ENCODE measurements at regions not wholly inside any gene's neighbourhood (a gene's known extent, or its start where the extent isn't known, plus 50 kb on each side); places are given as distances from the start of the nearest gene placed in this dataset.
"Not testable (repeated sequence)": the region's sequence is repeated elsewhere in the genome, so short reads cannot be mapped to it uniquely, and the experiment has no call there.

DNA sequence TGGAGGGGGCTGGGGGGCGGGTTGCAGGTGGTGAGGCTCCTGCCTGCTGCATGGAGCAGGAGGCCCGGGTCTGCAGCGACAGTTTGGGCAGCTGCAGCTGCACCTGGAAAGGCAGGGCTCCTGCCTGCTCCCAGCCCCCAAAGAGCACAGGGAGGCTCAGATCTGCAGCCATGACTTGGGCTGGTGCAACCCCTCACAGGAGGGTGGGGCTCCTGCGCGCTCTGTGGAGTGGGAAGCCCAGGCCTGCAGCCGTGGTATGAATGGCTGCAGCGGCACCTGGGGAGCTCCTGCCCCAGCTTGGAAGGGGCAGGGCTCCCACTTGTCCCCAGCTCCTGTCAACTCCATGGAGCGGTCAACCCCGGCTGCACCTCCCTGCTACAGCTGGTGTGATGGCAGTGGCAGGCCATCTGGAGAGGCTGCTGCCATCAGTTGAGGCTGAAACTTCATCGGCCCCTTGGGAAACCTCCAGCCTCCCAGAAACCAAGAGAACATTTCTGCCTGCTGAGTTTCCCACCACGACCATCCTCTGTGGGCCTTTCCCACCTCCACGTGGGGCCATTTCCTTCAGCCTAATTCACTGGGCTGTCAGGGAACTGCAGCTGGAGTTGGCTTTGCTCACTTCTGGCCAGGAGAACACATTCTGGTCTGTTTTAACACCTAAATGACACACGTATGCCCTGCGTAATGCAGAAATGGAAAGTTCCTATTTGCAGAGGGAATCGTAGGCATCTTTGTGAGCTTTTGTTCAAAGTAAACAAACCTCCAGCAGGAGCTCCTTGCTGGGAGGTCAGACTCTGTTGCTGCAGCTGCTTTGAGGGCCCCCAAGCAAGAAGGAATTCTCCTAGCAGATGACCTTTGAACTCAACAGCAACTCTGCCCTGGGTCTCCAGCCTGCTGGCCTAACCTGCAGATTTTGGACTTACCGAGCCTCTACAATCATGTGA, 429.0 kb downstream of the PREX1 start:
- DNase-seq = no peak

- not testable (repeated sequence) for DNase-seq
Observed at GRCh38 chr20:48396981-48397861, 430.6 kb downstream of the PREX1 start.

DNA sequence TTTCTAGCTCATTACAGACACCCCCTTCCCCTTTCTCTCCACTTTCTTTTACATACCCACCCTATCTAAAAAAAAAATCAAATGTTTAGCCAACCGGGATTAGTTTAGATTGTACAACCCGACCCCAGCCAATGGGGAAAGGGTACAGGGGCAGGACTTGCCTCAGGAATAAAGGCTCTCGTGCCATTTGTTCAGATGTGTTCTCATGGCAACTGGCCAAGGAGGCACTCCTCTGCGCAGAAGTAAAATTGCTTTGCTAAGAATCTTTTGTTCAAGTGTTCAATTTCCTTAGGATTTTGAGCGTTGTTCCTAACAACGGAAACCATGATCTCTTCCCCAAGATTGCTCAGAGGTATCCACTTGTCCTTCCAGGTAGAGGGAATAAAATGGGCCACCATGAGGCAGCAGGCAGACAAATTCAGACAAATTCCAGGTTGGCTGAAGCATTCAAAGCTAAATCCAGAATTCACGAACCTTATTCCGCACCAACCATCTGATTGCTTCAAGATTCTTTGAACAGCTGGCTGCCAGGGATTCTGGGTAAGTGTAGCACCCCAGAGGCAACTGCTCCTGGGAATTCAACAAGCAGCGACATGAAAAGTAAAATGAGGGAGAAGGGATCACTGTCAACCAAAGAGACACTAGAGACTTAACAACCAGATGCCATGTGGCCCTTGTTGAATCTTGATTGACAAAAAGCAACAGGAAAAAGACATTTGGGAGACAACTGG, 431.8 kb downstream of the PREX1 start:
- DNase-seq = no peak

DNA sequence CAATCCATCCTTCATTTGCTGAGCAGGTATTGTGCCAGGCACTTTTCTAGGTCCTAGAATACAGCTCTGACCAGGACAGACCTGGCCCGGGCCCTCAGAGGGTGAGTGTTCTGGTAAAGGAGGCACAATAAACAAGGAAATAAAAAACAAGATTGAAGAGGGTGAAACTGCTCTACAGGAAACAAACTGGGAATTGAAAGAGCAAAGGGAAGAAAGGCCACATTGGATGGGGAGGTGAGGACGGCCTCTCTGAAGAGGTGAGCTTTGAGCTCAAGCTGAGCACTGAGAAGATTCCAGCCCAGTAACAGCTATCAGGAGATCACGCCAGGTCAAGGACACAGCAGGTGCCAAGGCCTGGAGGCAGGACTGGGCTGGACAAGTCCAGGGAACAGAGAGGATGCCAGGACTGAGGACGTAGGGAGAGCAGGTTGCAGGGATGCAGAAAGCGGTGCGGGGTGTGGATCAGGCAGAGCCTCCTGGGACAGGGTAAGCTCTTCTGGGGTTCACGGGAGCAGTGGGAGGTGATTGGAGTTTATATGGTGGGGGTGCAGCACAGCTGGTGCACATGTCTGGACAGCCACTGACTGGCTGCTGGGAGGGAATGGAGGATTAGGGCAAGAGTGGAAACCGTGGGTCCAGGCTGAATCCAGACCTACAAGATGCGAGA, 433.3 kb downstream of the PREX1 start:
- DNase-seq = no peak

GRCh38 chr20:48393737-48394314, 434.0 kb downstream of the PREX1 start:
- no peak for DNase-seq

- DNase-seq = no peak
Observed at GRCh38 chr20:48393311-48393685, 434.5 kb downstream of the PREX1 start.

- no peak for DNase-seq
Observed at GRCh38 chr20:48392407-48393310, 435.1 kb downstream of the PREX1 start.

DNA sequence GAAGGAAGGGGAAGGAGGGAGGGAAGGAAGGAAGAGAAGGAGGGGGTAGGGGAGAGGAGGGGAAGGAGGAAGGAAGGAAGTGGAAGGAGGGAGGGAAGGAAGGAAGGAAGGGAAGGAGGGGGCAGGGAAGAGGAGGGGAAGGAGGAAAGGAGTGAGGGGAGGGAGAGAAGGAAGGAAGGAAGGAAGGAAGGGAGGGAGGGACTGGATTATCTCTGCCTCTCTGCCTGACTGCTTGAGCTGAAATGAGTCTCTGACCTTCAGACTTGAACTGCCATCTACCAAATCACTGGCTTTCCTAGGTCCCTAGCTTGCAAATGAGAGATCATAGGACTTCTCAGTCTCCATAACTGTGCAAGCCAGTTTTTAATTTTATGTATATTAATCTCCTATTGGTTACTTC, 436.8 kb downstream of the PREX1 start:
- no peak for DNase-seq

- DNase-seq = no peak
Observed at GRCh38 chr20:48387675-48388074, 440.1 kb downstream of the PREX1 start.

GRCh38 chr20:48385527-48385926, 442.3 kb downstream of the PREX1 start:
- no peak for DNase-seq

- DNase-seq = no peak
Observed at GRCh38 chr20:48385114-48385513, 442.7 kb downstream of the PREX1 start.

GRCh38 chr20:48384147-48384818, 443.5 kb downstream of the PREX1 start:
- no peak for DNase-seq

DNA sequence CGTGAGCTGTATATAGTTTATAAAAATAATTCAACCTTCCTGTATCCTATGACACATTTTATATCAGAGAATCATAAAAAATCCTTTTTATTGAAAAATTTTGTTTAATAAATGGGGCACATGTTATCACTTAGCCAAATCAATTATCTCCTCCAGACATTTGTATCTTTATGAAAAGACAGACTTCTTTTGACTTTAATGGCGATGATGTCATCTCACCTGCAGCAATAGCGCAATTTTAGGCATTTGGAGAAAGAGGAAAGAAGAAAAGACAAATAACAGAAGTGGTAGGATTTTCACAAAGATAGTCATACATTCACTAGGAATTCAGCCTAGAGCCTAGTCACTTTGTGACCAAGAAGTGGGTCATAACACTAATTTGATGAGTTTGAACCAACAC, 444.5 kb downstream of the PREX1 start:
- no peak for DNase-seq

DNA sequence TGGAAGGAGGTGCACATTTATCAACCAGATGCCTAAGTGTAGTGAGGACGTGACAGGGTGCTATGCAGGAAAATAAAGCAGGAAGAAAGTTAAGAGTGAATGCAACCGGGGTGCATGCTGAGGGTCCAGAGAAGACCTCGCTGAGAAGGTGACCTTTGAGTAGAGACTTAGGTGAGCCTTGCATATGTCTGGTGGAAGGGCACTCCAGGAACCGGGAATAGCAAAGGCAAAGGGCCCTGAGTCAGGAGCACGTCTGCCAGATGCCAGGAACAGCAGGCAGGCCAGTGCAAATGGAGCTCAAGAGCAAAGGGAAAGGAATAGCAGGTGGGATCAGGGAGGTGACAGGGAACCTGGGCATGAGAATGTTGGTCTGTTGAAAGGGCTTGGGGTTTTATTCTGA, 445.5 kb downstream of the PREX1 start:
- DNase-seq = no peak

- DNase-seq = no peak
Observed at GRCh38 chr20:48381353-48382120, 446.3 kb downstream of the PREX1 start.

DNA sequence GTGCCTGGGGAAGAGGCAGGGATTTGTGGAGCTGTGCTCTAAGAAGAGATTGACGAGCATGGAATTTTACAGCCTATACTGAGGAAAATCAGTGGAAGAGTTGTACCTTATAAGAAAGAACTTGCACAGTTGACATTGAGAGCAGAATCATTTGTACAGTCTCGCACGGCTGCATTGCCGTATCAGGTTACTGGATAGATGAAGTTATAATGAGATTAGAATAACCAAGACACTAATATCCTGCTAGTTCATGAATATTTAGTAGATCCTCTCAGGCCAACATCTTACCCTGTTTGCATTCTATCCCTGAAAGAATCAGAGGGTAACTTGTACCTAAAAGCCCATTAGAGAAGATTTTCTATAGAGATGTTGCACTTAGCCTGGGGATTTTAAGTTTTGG, 447.1 kb downstream of the PREX1 start:
- DNase-seq = no peak

GRCh38 chr20:48378976-48379675, 448.7 kb downstream of the PREX1 start:
- DNase-seq = no peak

GRCh38 chr20:48377940-48378339, 449.9 kb downstream of the PREX1 start:
- DNase-seq = no peak

- no peak for DNase-seq
Observed at GRCh38 chr20:48375804-48376203, 452.0 kb downstream of the PREX1 start.
